K562 (cell line): ENCODE measurements at regions not wholly inside any gene's neighbourhood (a gene's known extent, or its start where the extent isn't known, plus 50 kb on each side); places are given as distances from the start of the nearest gene placed in this dataset.
"Not testable (repeated sequence)": the region's sequence is repeated elsewhere in the genome, so short reads cannot be mapped to it uniquely, and the experiment has no call there.

Source experiments
- ARID1B ChIP-seq: fragments of 450-650 bp; IDR thresholded peaks from 2 replicates; pipeline ENCODE4 v1.6.1; 2016; ENCODE audit warnings: antibody characterized with exemption, mild to moderate bottlenecking, inconsistent platforms
- FOSL1 ChIP-seq: fragments of 200-800 bp; sonication (Bioruptor generic); conservative IDR thresholded peaks from 2 replicates; pipeline ENCODE4 v1.6.1; 2016; ENCODE audit warnings: missing genetic modification characterization, missing compliant biosample characterization
- GABPA ChIP-seq: fragments of 200-800 bp; sonication (Bioruptor generic); conservative IDR thresholded peaks from 2 replicates; pipeline ENCODE4 v1.6.1; 2016; ENCODE audit warnings: low read depth, missing genetic modification characterization, missing compliant biosample characterization
- TCF7 ChIP-seq: sonication (generic); IDR thresholded peaks from 2 replicates; pipeline ENCODE4 v1.6.1; 2016; ENCODE audit warnings: antibody characterized with exemption, borderline replicate concordance
- TF ChIP-seq, protein P1 (sequence below), 2 experiments: fragments of 450-650 bp; formaldehyde crosslinking in 1 of 2; IDR thresholded peaks; 2 replicates each; pipeline versions ENCODE4 v1.4.0 to v1.6.1; 2014 to 2020; ENCODE audit warnings: mild to moderate bottlenecking in 2 of 2, borderline replicate concordance in 1 of 2, low read depth in 1 of 2
- TF ChIP-seq, protein P2 (sequence below): sonication (generic); formaldehyde crosslinking; IDR thresholded peaks from 2 replicates; pipeline ENCODE4 v1.8.0; 2022; ENCODE audit warnings: missing genetic modification reagents, mild to moderate bottlenecking, borderline replicate concordance

DNA sequence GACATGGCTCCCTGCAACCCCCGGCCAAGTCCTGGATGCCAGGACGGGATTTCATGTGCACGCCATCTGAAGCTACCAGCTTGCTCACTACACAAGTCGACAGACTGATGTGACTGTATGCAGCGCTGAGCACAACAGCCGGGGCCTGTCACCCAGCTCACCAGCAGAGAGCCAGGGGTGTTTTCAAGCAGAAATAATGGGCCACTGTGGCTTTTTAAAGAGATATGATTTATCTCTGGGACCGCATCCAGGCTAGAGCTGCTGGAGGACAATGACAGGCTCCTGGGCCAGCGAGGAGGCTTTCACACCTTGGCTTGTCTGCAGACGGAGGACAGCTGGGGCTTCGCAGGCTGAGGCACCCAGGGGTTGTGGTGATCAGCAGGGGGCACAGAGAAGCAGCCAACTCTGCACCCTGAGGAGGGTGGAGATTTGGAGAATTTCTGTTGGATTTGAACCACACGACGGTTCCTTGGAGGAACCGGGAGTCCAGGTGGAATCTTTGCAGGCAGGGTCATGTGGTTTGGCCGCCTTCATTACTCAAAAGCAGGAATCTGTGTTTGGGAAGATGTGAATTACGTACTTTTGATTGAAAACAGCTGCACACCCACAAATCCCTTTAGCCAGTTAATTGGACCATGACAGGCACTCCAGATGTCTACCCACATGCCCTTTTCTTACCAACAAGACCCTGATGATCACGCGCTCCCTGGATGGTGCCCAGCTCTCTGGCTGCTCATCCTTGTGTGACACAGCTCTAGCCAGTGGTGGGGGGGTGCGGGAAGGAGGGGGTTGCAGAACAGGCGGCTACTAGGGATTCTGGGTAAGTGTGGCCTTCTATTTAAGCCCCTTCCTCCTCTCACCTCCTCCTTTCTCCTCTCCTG, 430.6 kb downstream of the PREX1 start:
- not testable (repeated sequence) for TF ChIP-seq TCF7; GABPA (tag); FOSL1 (tag); ARID1B
- TF ChIP-seq, protein P1, sequence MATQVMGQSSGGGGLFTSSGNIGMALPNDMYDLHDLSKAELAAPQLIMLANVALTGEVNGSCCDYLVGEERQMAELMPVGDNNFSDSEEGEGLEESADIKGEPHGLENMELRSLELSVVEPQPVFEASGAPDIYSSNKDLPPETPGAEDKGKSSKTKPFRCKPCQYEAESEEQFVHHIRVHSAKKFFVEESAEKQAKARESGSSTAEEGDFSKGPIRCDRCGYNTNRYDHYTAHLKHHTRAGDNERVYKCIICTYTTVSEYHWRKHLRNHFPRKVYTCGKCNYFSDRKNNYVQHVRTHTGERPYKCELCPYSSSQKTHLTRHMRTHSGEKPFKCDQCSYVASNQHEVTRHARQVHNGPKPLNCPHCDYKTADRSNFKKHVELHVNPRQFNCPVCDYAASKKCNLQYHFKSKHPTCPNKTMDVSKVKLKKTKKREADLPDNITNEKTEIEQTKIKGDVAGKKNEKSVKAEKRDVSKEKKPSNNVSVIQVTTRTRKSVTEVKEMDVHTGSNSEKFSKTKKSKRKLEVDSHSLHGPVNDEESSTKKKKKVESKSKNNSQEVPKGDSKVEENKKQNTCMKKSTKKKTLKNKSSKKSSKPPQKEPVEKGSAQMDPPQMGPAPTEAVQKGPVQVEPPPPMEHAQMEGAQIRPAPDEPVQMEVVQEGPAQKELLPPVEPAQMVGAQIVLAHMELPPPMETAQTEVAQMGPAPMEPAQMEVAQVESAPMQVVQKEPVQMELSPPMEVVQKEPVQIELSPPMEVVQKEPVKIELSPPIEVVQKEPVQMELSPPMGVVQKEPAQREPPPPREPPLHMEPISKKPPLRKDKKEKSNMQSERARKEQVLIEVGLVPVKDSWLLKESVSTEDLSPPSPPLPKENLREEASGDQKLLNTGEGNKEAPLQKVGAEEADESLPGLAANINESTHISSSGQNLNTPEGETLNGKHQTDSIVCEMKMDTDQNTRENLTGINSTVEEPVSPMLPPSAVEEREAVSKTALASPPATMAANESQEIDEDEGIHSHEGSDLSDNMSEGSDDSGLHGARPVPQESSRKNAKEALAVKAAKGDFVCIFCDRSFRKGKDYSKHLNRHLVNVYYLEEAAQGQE (IDR thresholded peaks at IDR 0.05; ENCODE audit: borderline replicate concordance) = not testable (repeated sequence)
- TF ChIP-seq, protein P1 (CRISPR knock-in tag; IDR thresholded peaks at IDR 0.05; ENCODE audit: low read depth) = not testable (repeated sequence)
- TF ChIP-seq, protein P2, sequence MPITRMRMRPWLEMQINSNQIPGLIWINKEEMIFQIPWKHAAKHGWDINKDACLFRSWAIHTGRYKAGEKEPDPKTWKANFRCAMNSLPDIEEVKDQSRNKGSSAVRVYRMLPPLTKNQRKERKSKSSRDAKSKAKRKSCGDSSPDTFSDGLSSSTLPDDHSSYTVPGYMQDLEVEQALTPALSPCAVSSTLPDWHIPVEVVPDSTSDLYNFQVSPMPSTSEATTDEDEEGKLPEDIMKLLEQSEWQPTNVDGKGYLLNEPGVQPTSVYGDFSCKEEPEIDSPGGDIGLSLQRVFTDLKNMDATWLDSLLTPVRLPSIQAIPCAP (CRISPR knock-in tag) = not testable (repeated sequence)
